Nucleus accumbens (tissue), 56 donors: ENCODE measurements at regions not wholly inside any gene's neighbourhood (a gene's known extent, or its start where the extent isn't known, plus 50 kb on each side); places are given as distances from the start of the nearest gene placed in this dataset.

Source experiments
- DNase-seq, 56 donors: peaks; one replicate each; lab custom pipeline; 2025; lab: John Stamatoyannopoulos, UW

GRCh38 chr3:153956613-153957012 is 164.6 kb upstream of the ARHGEF26 start:
- no peak for DNase-seq

- no peak for DNase-seq
These were observed 163.8 kb upstream of the ARHGEF26 start for GRCh38 chr3:153957421-153957820.

GRCh38 chr3:153958635-153959595 is 162.3 kb upstream of the ARHGEF26 start:
- no peak for DNase-seq

GRCh38 chr3:153960458-153961074 is 160.6 kb upstream of the ARHGEF26 start:
- DNase-seq, result no peak

GRCh38 chr3:153961494-153961893 is 159.7 kb upstream of the ARHGEF26 start:
- DNase-seq, result no peak

- no peak for DNase-seq
These were observed 158.2 kb upstream of the ARHGEF26 start for GRCh38 chr3:153963012-153963411.

- DNase-seq, result no peak
These were observed 153.9 kb upstream of the ARHGEF26 start for GRCh38 chr3:153967260-153967659.

GRCh38 chr3:153970047-153970446 is 151.1 kb upstream of the ARHGEF26 start:
- no peak for DNase-seq

- no peak for DNase-seq
These were observed 150.3 kb upstream of the ARHGEF26 start for GRCh38 chr3:153970741-153971347.

- DNase-seq, result no peak
These were observed 148.3 kb upstream of the ARHGEF26 start for GRCh38 chr3:153972862-153973261.

GRCh38 chr3:153973722-153974265 is 147.4 kb upstream of the ARHGEF26 start:
- no peak for DNase-seq

- DNase-seq, result no peak
These were observed 146.6 kb upstream of the ARHGEF26 start for GRCh38 chr3:153974614-153975013.

- peak in 20 of 56 donors; percentile 1 to 57 (median 20) for DNase-seq
These were observed 144.2 kb upstream of the ARHGEF26 start for GRCh38 chr3:153976891-153977554.

- peak in 1 of 56 donors; percentile 4 for DNase-seq
These were observed 143.2 kb upstream of the ARHGEF26 start for GRCh38 chr3:153978006-153978405.

GRCh38 chr3:153979418-153980251 is 141.6 kb upstream of the ARHGEF26 start:
- no peak for DNase-seq

- no peak for DNase-seq
These were observed 141.0 kb upstream of the ARHGEF26 start for GRCh38 chr3:153980252-153980590.

- DNase-seq, result peak in 4 of 56 donors; percentile 5 to 29 (median 10)
These were observed 123.8 kb upstream of the ARHGEF26 start for GRCh38 chr3:153997364-153997763.

- DNase-seq, result no peak
These were observed 117.5 kb upstream of the ARHGEF26 start for GRCh38 chr3:154003649-154004048.

- no peak for DNase-seq
These were observed 110.2 kb upstream of the ARHGEF26 start for GRCh38 chr3:154011036-154011435.

- DNase-seq, result no peak
These were observed 107.5 kb upstream of the ARHGEF26 start for GRCh38 chr3:154013736-154014135.
